ENCODE measurements at regions not wholly inside any gene's neighbourhood (a gene's known extent, or its start where the extent isn't known, plus 50 kb on each side); places are given as distances from the start of the nearest gene placed in this dataset.

GRCh38 chr4:56757821-56758411 lies 63.6 kb downstream of the SPINK2 start:
- DNase-seq (ENCODE audit: low read depth in 2 of 2): peak; percentile 74 to 95
- TF ChIP-seq, protein P1, sequence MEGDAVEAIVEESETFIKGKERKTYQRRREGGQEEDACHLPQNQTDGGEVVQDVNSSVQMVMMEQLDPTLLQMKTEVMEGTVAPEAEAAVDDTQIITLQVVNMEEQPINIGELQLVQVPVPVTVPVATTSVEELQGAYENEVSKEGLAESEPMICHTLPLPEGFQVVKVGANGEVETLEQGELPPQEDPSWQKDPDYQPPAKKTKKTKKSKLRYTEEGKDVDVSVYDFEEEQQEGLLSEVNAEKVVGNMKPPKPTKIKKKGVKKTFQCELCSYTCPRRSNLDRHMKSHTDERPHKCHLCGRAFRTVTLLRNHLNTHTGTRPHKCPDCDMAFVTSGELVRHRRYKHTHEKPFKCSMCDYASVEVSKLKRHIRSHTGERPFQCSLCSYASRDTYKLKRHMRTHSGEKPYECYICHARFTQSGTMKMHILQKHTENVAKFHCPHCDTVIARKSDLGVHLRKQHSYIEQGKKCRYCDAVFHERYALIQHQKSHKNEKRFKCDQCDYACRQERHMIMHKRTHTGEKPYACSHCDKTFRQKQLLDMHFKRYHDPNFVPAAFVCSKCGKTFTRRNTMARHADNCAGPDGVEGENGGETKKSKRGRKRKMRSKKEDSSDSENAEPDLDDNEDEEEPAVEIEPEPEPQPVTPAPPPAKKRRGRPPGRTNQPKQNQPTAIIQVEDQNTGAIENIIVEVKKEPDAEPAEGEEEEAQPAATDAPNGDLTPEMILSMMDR (IDR thresholded peaks at IDR 0.05; ENCODE audit: low read depth, low read length): no peak
- no peak overlapping the region for H3K4me3 ChIP-seq (replicated peaks in 1 of 2; ENCODE audit: low read depth in 2 of 2, low read length in 2 of 2)

GRCh38 chr4:56757261-56757746 lies 64.2 kb downstream of the SPINK2 start:
- peak; percentile 44 to 84 for DNase-seq (ENCODE audit: low read depth in 2 of 2)
- no peak overlapping the region for H3K4me3 ChIP-seq (replicated peaks in 1 of 2; ENCODE audit: low read depth in 2 of 2, low read length in 2 of 2)
- TF ChIP-seq, protein P1 (IDR thresholded peaks at IDR 0.05; ENCODE audit: low read depth, low read length): no peak

DNA sequence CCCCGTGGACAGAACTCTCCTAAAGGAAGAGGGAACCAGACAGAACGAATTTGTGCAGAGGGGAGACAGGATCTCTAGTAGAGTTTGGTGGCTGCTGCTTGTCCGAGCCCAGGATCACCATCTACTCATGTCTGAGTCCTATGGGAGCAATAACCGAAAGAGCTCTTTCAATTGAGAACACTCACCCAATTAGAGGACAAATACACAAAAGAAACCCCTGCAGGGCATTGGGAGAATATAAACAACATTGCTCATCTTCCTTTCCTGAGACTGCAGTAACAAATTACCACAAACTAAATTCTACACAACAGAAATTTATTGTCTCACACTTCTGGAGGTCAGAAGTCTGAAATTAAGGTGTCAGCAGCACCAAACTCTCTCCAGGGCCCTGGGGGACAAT lies 65.6 kb downstream of the SPINK2 start:
- no peak overlapping the region for H3K4me3 ChIP-seq (replicated peaks in 1 of 2; ENCODE audit: low read depth in 2 of 2, low read length in 2 of 2)
- TF ChIP-seq, protein P1 (IDR thresholded peaks at IDR 0.05; ENCODE audit: low read depth, low read length): no peak
- peak in 1 of 2 donors; percentile 18 for DNase-seq (ENCODE audit: low read depth in 2 of 2)

GRCh38 chr4:56752985-56753384 lies 68.5 kb downstream of the SPINK2 start:
- no peak for DNase-seq (ENCODE audit: low read depth in 2 of 2)
- TF ChIP-seq, protein P1 (IDR thresholded peaks at IDR 0.05; ENCODE audit: low read depth, low read length): no peak

DNA sequence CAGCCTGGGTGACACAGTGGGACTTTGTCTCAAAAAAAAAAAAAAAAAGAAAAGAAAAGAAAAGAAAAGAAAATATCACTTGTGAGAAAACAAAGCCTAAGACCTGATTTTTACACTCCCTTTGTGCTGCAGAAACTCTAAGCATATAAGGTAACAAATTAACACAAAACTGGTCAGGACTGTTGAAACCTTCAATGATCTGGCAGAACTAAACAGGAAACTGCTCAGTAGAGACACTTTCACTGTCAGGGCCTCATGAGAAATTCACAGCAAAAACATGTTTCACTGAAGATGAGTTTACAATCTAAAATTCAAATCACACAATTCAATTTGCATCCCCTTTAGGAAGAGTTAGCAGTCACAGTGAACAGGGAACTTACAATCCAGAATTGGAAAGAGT lies 69.1 kb upstream of the HOPX start:
- TF ChIP-seq, protein P1 (IDR thresholded peaks at IDR 0.05; ENCODE audit: low read depth, low read length): no peak
- no peak for DNase-seq (ENCODE audit: low read depth in 2 of 2)
- no peak overlapping the region for H3K4me3 ChIP-seq (replicated peaks in 1 of 2; ENCODE audit: low read depth in 2 of 2, low read length in 2 of 2)

More at GRCh38 chr4:56752985-56753384, 68.5 kb downstream of the SPINK2 start:
- no peak overlapping the region for H3K4me3 ChIP-seq (replicated peaks in 1 of 2; ENCODE audit: low read depth in 2 of 2, low read length in 2 of 2)

DNA sequence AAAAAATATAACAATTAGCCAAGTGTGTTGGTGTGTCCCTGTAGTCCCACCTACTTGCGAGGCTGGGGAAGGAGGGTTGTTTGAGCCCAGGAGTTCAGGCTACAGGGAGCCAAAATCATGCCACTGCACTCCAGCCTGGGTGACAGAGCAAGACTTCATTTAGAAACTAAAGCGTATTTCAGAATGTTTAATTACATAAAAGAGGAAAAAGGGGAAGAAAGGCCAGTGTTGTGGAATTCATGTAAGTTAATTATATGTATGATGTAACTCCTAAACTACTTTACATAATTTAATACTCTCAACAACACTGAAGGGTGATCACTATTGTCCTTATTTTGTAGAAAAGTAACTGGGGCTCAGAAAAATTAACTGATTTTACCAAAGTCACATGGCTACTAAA lies 67.2 kb upstream of the HOPX start:
- no peak overlapping the region for H3K4me3 ChIP-seq (replicated peaks in 1 of 2; ENCODE audit: low read depth in 2 of 2, low read length in 2 of 2)
- TF ChIP-seq, protein P1 (IDR thresholded peaks at IDR 0.05; ENCODE audit: low read depth, low read length): no peak
- no peak for DNase-seq (ENCODE audit: low read depth in 2 of 2)

DNA sequence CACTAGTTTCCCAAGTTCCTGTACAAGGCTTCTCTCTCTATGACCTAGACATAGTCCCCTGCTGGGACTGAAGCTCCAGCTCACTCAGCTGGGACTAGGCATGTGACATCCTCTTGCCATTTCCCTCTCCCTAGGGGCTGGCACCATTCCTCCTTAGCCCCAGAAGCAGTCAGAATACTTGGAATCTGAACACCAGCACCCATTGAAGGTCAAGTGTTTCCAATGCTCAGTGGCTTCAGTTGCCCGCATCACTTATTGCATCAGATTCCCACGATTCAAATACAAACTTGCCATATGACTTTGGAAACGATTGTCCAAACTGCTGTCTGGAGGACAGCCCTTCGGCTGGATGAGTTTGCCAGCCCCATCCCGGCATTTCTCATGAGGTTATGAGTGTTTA lies 65.5 kb upstream of the HOPX start:
- no peak overlapping the region for H3K4me3 ChIP-seq (replicated peaks in 1 of 2; ENCODE audit: low read depth in 2 of 2, low read length in 2 of 2)
- no peak for DNase-seq (ENCODE audit: low read depth in 2 of 2)
- TF ChIP-seq, protein P1 (IDR thresholded peaks at IDR 0.05; ENCODE audit: low read depth, low read length): no peak

All from cardiac fibroblast (primary cell).